ENCODE measurements at regions not wholly inside any gene's neighbourhood (a gene's known extent, or its start where the extent isn't known, plus 50 kb on each side); places are given as distances from the start of the nearest gene placed in this dataset.

DNA sequence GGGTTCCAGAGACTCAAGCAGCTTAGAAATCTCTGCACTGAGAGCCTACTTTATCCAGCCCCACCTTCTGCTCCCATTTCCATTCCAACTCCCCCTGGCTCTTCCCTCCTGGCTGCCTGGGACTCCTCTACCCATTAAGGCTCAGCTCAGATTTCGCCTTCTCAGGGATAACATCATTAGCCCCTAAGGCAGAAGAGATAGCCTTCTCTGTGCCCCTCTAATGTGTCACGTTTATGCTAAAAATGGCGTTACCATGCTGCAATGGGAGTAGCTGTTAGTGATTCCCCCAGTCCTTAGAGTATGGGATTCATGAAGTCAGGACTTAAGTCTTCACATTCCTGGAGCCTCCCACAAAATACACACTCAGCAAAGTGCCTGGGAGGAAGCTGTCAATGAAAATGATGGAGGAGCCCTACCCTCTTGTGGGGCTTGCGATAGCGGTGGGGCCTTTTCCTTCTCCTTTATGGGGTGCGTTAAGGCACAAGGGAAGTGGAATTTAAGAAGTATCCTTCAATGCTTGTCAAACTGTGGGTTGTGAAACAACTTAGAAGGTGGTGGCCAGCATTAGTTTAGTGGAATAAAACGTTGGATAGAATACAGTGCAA is 144.7 kb upstream of the COPS8 start:
- DNase-seq, result peak in 2 of 3 donors; percentile 13 to 27

DNA sequence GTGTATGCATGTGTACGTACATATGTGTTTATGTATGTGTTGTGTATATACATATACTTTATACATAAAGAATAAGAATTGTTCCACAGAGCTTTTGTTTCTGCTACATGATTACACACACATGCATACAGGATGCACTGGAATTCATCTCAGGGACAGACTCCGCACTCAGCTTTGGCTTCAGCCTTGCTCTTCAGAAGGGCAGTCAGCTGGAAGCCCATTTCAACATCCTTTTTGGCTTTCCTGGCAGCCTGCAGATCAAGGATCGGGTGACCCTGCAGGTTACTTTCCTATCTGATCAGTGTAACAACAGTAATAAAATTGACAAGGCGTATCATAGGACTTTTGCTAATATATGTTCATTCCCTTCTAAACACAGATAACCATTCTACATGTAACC is 144.1 kb upstream of the COPS8 start:
- DNase-seq, result no peak

DNA sequence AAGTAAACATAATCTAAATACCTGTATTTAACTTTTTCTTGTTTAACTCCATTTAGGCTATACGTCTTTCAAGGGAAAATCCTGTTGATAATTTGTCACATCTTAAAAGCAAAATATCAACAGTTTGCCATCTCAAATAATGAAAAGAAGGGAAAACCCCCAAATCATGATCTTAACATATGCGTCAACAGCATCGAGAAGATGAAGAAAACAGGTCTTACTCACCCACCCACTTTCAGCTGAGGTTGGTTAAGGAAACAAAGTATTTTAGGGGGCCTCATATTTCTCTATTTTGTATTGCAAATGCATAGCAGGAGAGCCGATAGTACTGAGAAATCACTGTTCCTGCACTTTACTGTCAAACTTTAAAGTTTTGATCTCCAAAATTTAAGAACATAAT is 143.1 kb upstream of the COPS8 start:
- DNase-seq, result no peak

DNA sequence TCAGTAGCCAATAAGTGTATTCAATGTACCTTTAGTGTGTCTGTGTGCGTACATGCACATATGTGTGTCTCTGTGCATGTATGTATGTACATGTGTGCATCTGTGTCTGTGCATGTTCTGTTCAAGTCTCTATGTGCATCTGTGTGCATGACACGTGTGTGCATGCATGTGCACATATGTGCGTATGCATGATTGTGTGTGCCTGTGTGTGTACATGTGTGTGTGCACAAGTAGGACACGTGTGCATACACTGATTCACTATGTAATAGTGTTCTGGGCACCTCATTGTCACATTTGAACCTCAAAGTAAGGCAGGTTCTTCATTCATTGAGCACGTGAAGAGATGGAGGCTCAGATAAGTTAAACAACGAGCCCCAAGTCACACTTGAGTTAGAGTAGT is 142.6 kb upstream of the COPS8 start:
- DNase-seq, result no peak

DNA sequence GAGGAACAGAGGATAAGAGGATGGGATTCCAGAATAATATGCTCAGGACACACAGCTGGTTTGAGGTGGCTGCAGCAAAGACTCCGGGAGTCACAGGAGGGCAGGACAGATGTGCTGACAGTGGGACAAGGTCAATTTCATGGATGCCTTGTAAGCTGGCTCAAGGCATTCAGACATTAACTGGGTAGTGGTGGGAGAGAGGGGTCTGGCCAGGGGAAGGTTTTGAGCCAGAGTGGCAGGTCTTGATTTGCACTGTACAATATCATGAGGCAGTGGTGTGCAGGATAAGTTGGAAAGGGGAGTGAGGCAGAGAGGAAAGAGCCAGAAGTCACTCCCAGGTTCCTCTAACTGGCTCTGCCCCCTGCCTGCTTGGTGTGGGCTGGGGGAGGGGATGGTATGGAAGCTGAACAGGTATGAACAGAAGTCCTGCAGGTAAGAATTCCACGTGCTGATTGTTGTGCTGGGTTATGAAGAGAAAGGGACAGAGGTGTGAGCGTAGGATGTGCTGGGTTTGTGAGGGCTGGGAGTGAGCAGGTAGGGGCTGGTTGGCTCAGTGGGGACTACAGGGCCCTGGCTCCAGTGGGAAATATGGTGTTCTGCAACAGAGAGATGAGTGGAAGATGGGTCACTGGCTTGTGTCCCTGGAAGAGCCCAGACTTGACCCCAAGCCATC is 141.7 kb upstream of the COPS8 start:
- DNase-seq, result no peak

DNA sequence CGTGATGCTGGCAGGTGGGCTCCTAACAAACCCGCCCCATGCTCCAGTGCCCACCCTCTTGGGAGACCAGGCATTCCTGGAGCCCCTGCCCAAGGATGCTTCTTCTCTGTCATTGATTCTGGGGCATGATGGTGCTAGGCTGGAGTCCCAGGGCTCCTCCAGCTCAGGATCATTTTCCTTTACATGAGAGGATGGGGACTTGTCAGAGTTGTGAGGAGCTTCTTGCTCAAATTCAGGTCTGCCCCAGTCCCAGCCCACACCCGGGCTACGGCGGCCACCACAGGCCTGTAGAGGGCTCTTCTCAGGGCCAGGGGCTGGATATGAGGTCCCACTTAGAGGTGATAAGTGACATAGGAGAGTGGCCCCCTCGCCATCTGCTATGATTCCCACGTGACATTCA is 141.1 kb upstream of the COPS8 start:
- no peak for DNase-seq

DNA sequence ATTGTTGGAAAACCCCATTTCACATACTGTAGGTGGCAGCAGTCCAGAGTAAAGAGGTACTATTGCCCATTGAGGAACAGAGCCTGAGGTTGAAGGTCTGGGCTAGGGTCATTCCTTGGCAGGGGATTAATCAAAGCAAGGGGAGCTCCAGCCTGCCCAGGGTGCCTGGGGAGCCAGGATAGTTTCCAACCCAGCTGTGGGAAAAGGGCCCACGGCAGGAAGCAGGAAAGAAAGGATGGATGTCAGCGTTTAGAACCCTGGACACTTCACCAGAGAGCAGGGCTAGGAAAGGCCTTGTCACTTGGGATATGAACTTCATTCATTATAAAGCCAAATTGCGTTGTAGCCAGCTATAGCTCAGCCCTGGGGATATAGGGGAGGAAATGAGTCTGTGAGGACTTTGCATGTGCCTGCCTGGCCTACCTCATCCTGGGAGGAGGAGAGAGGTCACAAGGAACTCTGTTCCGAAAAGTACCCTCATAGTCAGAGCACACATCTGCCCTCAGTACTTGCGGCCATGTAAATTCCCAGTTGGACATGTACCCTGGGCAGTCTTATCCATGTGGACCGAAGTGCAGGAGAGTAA is 140.2 kb upstream of the COPS8 start:
- DNase-seq, result no peak

DNA sequence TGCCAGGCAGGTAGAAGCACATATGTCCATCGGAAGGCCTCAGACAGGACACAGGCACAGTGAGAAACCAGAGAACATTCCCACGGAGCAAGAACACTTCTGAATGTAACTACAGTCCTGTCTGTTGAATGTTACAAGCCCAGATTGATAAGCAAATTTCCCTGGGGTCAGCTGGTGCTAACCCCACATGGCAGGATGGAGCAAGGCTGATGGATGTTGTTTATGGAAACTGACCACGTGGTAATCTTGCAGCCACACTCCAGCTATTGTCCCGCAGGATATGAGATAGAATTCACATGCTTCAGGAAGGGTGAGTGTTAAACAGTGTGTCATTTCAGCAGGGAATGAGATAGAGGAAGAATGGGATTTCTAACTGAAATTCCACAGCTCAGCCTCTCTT is 138.8 kb upstream of the COPS8 start:
- DNase-seq, result no peak

DNA sequence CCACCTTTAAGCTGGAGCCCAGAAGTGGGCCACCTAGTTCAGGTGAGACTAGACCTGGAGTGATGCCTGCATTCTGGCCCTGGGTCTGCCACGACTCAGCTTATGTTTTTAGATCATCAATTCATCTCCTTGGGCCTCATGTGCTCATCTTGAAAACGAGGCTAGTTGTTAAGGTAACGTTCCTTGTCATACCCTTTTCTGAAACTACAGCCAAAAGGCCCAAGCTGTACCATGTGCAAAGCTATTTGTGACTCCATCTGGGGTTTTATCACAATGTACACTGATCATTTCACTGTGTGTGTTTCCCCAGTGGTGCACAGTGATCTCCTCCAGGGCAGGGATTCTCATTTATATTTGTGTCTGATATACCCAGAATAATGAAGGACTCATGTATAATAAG is 138.4 kb upstream of the COPS8 start:
- DNase-seq, result no peak

DNA sequence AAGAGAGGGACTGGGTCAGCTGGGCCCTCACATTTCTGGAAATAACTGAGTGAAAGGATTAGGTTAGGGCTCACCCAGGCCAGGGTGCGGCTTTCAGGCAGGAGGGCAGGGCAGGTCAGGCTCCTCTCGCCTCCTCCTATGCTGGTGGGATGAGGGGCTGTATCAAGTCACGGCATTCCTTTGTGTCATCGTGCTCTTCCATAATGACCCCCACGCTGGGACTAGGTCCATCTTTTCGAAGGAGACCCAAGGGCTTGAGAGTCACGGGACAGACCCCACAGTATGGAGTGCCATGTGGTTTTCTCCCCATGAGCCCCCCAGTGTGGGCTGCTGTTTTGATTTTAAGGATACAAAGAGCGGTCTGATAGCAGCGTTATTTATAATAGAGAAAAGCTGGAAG is 137.8 kb upstream of the COPS8 start:
- no peak for DNase-seq

DNA sequence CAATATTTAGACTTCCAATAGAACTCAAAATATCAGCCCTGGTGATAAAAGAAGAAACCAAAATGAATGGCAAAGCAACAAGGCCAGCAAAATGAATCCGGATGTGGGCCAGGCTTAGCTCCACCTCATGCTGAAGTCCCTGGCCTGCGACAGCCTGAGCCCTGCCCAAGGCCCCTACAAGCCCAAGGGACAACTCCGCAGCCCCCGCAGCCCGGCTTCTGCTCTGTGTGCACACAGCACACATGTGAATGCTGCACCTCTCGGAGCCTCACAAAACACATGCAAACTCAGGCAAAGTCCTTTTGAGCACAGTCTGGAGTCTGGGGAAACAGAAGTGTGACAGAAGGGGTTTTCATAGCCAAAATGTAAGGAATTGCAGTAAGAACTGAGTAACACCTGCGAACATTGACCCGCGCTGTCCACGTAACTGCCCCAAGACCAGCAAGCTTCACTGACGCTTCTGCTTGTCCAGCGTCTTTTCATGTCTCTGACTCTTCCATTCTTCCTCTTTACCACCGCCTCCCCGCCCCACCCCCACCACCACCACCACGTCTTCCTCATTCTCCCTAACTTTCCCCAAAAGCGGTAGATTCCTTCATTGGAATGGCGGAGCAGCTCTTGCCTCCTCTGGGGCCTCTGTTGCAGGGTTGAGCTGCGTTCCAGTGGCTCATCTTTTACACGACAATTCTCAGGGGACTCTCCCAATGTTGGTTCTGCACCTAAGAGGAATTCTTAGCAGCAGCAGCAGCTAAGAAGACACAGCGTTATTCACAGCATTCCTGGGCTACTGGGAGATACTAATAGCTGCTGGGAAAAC is 136.4 kb upstream of the COPS8 start:
- peak; percentile 26 to 45 (median 35) for DNase-seq

DNA sequence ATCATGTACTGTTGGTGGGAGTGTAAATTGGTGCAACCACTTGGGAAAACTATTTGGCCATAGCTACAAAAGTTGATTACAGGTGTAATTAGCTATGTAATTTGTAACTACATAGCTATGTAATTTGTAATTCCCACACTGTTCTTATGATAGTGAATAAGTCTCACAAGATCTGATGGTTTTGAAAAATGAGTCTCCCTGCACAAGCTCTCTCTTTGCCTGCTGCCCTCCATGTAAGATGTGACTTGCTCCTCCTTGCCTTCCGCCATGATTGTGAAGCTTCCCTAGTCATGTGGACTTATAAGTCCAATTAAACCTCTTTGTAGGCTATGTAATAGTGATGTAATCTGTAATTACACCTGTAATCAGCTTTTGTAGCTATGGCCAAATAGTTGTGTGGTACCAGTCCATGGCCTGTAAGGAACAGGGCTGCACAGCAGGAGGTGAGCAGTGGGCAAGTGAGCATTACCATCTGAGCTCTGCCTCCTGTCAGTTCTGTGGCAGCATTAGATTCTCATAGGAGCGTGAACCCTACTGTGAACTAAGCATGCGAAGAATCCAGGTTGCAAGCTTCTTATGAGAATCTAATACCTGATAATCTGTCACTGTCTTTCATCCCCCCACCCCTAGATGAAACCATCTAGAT is 133.7 kb upstream of the COPS8 start:
- no peak for DNase-seq

DNA sequence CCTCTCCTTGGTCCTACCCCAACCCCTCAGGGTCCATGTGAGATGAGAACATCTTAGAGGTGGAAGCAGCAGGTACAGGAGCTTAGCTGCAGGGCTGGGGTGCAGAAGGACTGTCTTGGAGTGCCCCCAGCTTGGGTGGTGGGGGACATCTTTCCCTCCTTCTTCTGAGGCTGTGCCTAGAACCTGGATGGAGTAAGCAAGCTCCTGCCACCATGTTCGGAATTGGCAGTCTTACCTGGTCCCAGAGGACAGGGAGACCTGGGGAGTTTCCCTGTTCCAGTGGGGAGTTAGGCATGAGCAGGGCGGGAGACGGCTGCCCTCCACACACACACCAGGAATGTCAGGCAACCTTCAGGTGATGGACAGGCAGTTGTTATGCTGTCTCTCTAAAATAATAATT is 131.0 kb upstream of the COPS8 start:
- DNase-seq, result no peak

DNA sequence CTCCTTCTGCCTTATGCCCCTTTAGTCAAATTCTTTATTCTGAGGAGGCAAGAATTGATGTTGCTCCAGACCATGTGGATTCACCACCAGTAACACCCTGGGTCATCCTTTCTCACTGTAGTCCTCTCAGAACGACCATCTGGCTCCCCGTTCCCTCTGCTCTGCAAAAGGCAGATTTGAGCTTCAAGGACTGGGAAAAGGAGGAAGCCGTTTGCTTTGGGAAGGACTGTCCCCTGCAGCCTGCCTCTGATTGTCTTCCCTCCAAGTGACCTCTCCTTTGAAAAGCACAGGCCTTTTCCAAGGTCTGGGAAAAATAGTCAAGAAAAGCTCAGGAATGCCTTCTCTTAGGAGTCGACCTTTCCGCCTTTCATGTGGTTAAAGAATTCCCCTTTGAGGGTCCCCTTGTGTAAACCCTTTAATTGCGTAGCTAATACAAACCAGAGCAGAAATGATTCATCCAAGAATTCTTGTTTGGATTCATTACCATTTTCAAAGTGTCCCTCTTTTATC is 130.1 kb upstream of the COPS8 start:
- DNase-seq, result no peak

DNA sequence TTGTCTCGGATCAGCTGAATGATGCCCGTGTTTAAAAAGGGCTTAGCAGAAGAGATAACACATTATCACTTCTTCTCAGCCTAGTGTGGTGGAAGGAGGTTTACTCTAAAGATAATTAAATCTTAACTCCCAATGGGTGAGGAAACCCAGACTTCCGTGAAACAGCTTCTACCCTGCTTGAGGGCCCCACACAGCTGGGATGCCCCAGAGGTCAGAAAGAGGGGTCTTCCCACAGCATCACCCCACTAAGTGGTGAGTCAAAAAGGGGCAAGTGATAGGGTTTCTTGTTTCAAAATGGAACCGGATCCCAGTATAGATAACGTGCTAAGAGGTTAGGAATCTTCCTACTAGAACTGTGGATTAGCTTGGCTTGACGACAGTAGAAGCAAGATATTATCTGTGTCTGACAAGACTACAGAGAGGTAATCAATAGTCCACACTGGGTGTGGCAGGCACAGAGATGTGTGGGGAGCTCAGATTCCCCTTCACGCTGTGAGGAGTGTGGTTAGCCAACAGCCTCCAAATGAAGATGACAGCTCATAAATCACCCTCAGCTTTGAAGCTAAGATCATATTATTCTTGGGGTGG is 129.6 kb upstream of the COPS8 start:
- no peak for DNase-seq

DNA sequence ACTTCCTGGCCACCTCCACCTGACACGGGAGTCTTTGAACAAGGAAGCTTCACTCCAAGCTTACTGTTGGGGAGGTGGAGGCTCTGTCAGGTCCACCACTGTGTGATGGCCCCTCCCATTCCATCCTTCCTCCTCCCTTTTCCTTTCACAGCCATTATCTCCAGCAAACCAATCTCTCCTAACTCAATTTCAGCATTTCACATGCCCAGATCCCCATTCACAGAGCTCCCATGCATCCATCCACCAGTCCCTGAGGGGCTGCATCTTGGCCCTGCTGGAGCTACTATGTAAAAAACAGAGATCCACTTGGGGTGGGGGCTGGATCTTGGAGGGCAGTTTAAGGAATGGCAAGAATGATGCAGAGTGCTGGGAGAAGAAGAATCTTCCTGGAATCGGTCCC is 129.0 kb upstream of the COPS8 start:
- no peak for DNase-seq

DNA sequence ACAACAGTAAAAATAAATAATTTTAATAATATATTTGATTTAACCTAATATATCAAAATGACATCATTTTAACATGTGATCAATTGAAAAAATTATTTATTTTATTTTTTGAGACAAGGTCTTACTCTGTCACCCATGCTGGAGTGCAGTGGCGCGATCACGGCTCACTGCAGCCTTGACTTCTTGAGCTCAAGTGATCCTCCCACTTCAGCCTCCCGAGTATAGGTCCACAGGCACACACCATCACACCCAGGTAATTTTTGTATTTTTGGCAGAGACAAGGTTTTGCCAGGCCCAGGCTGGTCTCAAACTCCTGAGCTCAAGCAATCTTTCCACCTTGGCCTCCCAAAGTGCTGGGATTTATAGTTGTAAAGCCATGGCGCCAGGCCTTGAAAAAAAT is 126.7 kb upstream of the COPS8 start:
- DNase-seq, result no peak

DNA sequence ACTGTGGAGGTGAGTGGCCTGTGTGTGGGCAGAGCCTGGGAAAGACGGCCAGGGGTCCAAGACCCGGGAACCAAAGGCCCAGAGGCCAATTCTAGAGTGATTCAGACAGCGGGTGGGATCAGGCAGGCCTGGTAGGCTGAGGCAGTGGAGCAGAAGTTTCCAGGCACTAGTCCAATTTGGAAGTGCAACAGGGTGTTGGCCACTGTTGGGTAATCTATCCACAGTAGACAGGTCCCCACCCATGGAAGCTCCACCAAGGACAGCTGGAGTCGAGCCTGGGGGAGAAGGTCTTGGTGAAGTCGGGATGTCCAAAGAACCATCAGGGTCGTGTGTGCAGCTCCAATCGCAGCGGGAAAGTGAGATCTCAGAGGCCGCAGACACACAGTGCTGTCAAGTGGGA is 125.8 kb upstream of the COPS8 start:
- no peak for DNase-seq

DNA sequence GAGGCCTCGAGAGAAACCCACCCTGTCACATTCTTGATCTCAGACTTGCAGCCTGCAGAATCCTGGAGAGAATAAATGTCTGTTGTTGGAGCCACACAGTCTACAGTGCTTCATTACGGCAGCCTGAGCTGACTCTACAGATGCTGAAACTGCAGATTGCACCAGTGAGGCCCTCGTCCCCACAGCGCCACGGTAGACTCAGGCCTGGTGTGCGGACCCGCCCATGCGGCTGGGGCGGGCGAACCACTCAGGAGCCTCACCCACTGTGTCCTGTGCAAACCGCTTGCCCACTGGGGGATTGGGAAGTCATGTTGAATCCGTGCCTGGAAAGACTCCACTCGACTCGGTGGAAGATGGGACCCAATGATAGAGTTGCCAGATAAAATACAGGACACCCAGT is 125.2 kb upstream of the COPS8 start:
- DNase-seq, result no peak

DNA sequence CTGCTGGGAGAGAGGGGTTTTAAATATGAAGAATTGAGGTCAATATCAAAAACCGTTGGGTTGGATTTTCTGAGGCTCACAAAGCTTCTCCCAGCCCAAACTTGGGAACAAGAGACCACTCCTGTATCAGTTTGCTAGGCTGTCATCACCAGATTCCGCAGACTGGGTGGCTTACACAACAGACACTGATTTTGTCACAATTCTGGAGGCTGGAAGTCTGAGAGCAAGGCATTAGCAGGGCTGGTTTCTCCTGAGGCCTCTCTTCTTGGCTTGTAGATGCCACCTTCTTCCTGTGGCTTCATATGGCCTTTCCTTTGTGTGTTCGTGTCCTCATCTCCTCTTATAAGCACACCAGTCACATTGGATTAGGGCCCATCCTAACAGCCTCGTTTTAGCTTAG is 122.9 kb upstream of the COPS8 start:
- no peak for DNase-seq

DNA sequence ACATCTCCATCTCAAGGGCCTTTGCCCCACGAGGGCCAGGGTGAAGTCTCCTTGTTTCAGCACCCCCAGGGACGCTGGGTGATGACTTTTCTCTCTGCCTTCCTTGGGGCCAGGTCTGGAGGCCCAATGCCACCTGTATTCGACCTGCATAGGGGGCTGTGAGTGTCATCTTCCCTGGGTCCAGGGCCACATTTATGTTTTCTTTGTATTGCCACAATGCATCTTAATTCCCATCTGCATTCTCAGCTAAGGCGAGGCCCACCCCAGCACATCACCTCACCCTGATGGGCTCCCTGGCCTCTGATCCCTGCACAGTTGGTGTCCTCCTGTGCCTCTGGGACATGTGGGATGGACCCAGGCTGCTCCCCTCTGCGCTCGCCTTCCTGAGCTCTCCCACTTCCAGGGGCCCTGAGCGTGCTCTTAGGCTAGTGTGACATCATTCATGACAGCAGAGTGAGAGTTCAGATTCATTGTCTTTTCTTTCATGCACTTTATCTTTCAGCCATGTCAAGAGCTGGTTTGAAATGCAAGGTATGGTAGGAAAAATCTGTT is 122.0 kb upstream of the COPS8 start:
- DNase-seq, result no peak

DNA sequence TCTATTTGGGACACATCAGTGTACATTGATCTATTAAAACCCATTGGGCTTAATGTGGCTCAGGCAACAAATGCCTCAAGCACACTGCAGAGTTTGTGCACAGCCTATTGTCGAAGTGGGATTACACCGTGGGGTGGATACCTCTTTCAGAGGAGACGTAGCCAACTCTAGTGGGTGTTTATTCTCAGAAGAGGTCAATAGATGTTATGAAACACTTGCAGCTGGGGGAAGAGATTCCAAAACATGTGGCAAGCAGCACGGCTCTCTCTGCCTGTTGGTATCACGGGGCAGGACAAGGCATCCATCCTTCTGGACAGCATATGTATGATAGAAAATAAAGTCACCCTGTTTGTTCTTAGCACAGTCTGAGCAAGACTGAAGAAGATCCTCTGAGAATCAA is 121.4 kb upstream of the COPS8 start:
- no peak for DNase-seq

Measured in suppressor macrophage treated with lipopolysaccharide for 1 hour (primary cell).